Fibroblast of pulmonary artery (primary cell): ENCODE measurements at regions not wholly inside any gene's neighbourhood (a gene's known extent, or its start where the extent isn't known, plus 50 kb on each side); places are given as distances from the start of the nearest gene placed in this dataset.

Experiments used
- DNase-seq: peaks from one replicate; pipeline ENCODE4 v3.0.0-alpha.2; 2010; ENCODE audit warnings: low read depth
- H3K4me3 ChIP-seq: replicated peaks from 2 replicates; pipeline ENCODE4 v1.5.1; 2011; ENCODE audit warnings: low read depth, mild to moderate bottlenecking, control low read depth, low read length, moderate library complexity
- CTCF ChIP-seq: IDR thresholded peaks from 2 replicates; pipeline ENCODE4 v1.5.1; 2011; ENCODE audit warnings: mild to moderate bottlenecking, control low read depth, low read length, inconsistent platforms; ENCODE audit errors: missing control alignments

GRCh38 chr5:123864578-123864977, 352.6 kb downstream of the CSNK1G3 start:
- TF ChIP-seq CTCF, result no peak

DNA sequence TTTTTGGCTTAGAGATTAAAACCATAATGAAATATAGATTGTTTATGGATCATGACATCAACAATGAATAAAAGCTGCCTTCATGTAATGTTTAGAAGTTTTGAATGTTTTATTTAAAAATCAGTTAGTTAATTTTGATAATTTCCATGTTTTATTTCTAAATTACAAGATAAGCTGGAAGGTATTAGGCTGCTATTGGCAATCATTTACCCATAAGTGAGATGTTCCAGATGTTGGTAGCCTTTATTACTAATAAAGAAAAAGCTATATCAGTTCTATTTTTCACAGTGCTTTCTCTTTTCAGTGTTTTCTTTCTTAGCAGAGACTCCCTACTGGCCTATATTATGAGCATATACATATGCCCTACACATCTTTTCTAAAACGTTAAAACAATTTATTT, 347.0 kb downstream of the CSNK1G3 start:
- no peak for TF ChIP-seq CTCF
- DNase-seq, result no peak
- H3K4me3 ChIP-seq, result no peak overlapping the region

More at GRCh38 chr5:123864578-123864977, 352.6 kb downstream of the CSNK1G3 start:
- DNase-seq, result no peak
- H3K4me3 ChIP-seq, result no peak overlapping the region

DNA sequence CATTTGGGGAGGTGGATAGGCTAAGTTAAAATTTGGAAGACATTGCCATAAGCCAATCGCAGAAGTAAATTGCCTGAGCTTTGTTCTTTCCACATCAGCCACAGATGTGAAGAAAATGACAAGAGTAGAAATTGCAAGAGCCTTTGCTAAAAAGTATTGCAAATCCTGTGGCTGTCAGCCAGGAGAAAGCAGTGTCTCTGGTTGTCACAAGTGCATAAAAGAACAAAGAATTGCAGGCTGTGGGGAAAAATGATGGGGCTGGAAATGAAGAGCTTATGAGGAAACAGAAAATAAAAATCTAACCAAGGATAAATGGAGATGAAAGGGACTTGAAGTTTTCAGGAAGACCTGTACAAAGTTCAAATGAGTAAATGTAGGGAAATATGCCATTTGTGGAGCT, 344.8 kb downstream of the CSNK1G3 start:
- no peak overlapping the region for H3K4me3 ChIP-seq
- peak; percentile 12 for DNase-seq
- TF ChIP-seq CTCF, result no peak

GRCh38 chr5:123855609-123856008, 343.6 kb downstream of the CSNK1G3 start:
- DNase-seq, result no peak
- TF ChIP-seq CTCF, result no peak
- no peak overlapping the region for H3K4me3 ChIP-seq

- DNase-seq, result no peak
- no peak overlapping the region for H3K4me3 ChIP-seq
- TF ChIP-seq CTCF, result no peak
Observed at GRCh38 chr5:123845356-123846100, 333.6 kb downstream of the CSNK1G3 start.

DNA sequence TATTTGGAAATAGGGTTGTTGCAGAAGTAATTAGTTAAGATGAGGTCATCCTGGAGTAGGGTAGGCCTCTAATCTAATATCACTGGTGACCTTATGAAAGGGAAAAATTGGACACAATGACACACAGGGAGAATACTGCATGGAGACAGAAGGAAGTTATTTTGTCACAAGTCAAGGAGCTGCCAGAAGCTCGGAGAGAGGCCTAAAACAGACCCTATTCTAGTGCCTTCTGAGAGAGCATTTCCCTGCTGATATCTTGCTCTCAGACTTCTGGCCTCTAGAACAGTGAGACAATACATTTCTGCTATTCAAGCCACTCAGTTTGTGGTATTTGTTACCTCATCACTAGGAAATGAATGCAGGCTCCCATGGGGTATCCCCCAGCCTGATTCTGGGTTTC, 332.9 kb downstream of the CSNK1G3 start:
- H3K4me3 ChIP-seq, result no peak overlapping the region

More for the DNA sequence above, 332.9 kb downstream of the CSNK1G3 start:
- peak; percentile 18 for DNase-seq
- no peak for TF ChIP-seq CTCF
